ENCODE measurements at regions not wholly inside any gene's neighbourhood (a gene's known extent, or its start where the extent isn't known, plus 50 kb on each side); places are given as distances from the start of the nearest gene placed in this dataset.
A peak's percentile ranks its signal among the peaks of the same experiment; 100 is the strongest.

DNA sequence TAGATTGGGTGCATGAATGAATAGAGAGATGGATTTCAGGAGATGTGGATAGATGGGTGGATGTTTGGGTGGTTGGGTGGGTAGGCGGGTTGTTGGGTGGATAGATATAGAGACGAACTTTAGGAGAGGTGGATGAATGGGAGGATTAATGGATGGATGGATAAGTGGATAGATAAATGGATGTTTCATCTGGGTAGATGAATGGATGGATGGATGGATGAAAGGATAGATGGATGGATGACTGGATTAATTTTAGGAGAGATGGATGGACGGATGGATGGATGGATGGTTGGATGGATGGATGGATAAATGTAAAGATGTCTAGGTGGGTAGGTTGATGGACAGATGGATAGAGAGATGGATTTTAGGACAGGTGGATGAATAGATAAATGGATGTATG is 511.3 kb downstream of the MIAT start:
- Histone ChIP-seq H3K27ac (no peak overlapping the region), H3K4me1 (replicated peaks in 1 of 2) (no peaks in the 10 kb centered on the region), H3K27me3 (peaks cover 4% of the 10 kb centered on the region), H3K9me3 (replicated peaks in 1 of 3) (no peaks in the 10 kb centered on the region), H3K36me3 (replicated peaks in 1 of 2) (no peaks in the 10 kb centered on the region), H3K4me3 (no peak overlapping the region)
- WGBS, 4 donors, result 55 to 74% (median 63%) methylated on average over 3 of the region's 3 CpGs
- TF ChIP-seq, protein P1, sequence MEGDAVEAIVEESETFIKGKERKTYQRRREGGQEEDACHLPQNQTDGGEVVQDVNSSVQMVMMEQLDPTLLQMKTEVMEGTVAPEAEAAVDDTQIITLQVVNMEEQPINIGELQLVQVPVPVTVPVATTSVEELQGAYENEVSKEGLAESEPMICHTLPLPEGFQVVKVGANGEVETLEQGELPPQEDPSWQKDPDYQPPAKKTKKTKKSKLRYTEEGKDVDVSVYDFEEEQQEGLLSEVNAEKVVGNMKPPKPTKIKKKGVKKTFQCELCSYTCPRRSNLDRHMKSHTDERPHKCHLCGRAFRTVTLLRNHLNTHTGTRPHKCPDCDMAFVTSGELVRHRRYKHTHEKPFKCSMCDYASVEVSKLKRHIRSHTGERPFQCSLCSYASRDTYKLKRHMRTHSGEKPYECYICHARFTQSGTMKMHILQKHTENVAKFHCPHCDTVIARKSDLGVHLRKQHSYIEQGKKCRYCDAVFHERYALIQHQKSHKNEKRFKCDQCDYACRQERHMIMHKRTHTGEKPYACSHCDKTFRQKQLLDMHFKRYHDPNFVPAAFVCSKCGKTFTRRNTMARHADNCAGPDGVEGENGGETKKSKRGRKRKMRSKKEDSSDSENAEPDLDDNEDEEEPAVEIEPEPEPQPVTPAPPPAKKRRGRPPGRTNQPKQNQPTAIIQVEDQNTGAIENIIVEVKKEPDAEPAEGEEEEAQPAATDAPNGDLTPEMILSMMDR (IDR thresholded peaks at IDR 0.05), result no peak
- DNase-seq, result no peak
- intact Hi-C loops (cut with DNase I), result no loop called here

DNA sequence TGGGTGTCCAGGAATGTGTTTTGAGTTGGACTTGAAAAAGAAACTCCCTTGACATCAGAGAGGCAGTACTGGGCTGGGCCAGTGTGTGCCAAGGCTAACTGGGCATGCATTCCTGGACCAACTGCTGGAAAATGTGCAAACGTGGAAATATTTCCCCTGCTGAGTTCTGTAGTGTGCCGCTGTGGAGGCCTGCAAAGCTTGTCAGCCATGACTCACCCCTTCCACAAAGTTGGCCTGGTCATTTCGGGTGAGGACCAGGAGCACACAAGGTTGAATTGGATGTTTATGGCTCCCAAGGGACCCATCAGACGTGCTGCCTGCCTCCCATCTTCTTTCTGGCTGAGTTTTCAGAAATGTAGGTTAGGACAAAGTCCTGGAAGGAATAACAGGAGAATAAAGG is 513.1 kb downstream of the MIAT start:
- Histone ChIP-seq H3K27ac (no peak overlapping the region), H3K36me3 (replicated peaks in 1 of 2) (no peaks in the 10 kb centered on the region), H3K9me3 (replicated peaks in 1 of 3) (no peaks in the 10 kb centered on the region), H3K4me1 (replicated peaks in 1 of 2) (no peaks in the 10 kb centered on the region), H3K27me3 (peaks cover 4% of the 10 kb centered on the region), H3K4me3 (no peak overlapping the region)
- TF ChIP-seq, protein P1 (IDR thresholded peaks at IDR 0.05), result no peak
- no peak for TF ChIP-seq POLR2A (IDR thresholded peaks at IDR 0.05)
- intact Hi-C loops (cut with DNase I), result no loop called here
- peak in 6 of 7 donors; percentile 22 to 73 (median 58) for DNase-seq
- 25 to 51% (median 44%) methylated on average over 4 of the region's 4 CpGs for WGBS, 4 donors

DNA sequence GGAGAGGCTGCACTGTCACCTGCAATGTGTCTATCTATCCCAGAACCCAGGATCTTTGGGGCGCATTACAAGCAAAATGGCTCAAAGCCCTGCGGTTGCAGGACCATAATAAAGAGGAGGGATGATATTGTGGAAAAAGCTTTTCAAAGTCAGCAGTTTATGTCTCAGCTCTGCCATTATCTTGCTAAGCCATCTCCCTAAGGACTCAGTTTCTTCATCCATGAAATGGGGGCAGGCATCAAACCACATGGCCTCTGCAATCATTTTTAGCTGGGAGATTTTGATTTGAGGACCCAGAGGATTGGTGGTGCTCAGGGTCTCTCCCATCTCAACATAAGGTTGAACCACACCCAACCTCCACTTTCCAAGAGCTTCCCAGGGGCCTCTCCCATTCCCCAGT is 513.8 kb downstream of the MIAT start:
- intact Hi-C loops (cut with DNase I), result no loop called here
- Histone ChIP-seq H3K27ac (no peak overlapping the region), H3K4me3 (no peak overlapping the region), H3K27me3 (peaks cover 4% of the 10 kb centered on the region), H3K4me1 (replicated peaks in 1 of 2) (no peaks in the 10 kb centered on the region), H3K36me3 (replicated peaks in 1 of 2) (no peaks in the 10 kb centered on the region), H3K9me3 (replicated peaks in 1 of 3) (no peaks in the 10 kb centered on the region)
- WGBS, 4 donors, result 87 to 100% (median 92%) methylated on average over 2 of the region's 2 CpGs
- DNase-seq, result no peak
- no peak for TF ChIP-seq POLR2A (IDR thresholded peaks at IDR 0.05)
- TF ChIP-seq, protein P1 (IDR thresholded peaks at IDR 0.05), result no peak

DNA sequence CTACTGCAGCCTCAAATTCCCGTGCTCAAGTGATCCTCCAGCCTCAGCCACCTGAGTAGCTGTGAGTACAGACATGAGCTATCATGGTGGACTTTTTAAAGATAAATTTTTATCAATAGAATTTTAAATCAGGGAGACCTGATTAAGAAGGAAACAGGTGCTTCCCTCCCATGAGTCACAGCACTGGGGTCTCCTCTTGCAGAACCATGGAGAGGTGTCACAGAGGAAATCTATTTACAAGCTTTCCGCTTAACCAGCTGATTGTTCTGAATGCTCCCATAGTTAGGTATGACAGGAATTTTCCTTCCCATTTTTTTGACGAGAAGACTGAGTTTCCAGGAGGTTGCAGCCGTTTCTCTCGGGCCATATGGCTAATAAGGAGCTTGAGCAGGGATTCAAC is 516.1 kb downstream of the MIAT start:
- WGBS, 4 donors, result 62 to 68% (median 65%) methylated on average over 5 of the region's 5 CpGs
- intact Hi-C loops (cut with DNase I), result no loop called here
- H3K4me1 ChIP-seq (replicated peaks in 1 of 2), result no peaks in the 10 kb centered on the region
- TF ChIP-seq, protein P1 (IDR thresholded peaks at IDR 0.05), result no peak
- no peak for TF ChIP-seq POLR2A (IDR thresholded peaks at IDR 0.05)
- no peaks in the 10 kb centered on the region for H3K9me3 ChIP-seq (replicated peaks in 1 of 3)
- no peak overlapping the region for H3K4me3 ChIP-seq
- no peak overlapping the region for H3K27ac ChIP-seq
- H3K36me3 ChIP-seq (replicated peaks in 1 of 2), result no peaks in the 10 kb centered on the region
- no peak for DNase-seq
- peaks cover 4% of the 10 kb centered on the region for H3K27me3 ChIP-seq

Measured in adrenal gland (tissue), 9 donors.